Activated CD4-positive, alpha-beta T cell treated with anti-CD3 and anti-CD28 coated beads, Interleukin-2, Interleukin-6, amounts not matched to agents 100 ng/mL and 50 ng/mL, durations not matched to agents 16 hours and 8 hours (primary cell): ENCODE measurements at regions not wholly inside any gene's neighbourhood (a gene's known extent, or its start where the extent isn't known, plus 50 kb on each side); places are given as distances from the start of the nearest gene placed in this dataset.
A peak's percentile ranks its signal among the peaks of the same experiment; 100 is the strongest.

ENCODE experiments used
- DNase-seq: peaks from one replicate; pipeline ENCODE4 v3.0.0-alpha.2; 2020

DNA sequence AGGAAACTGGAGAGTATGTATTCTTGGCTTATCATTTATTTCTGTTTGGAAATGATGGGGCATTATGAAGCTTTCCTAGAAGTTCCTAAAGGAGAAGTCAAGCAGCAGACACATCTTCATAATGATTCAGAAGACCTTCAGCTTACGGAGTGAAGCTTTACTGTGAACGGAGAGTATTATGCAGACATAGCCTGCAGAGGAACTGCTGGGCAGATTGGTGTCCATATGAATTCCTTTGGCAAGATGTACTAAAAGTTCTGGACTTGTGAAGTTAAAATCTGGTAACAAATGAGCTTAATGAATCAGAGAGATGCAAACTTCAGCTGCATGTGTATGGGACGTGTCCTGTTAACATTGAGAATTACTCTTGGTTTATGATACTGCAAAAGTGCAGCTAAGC is 60.1 kb downstream of the NABP1 start:
- DNase-seq: no peak

GRCh38 chr2:191738667-191739066 is 60.7 kb downstream of the NABP1 start:
- no peak for DNase-seq

GRCh38 chr2:191739194-191739593 is 61.3 kb downstream of the NABP1 start:
- no peak for DNase-seq

DNA sequence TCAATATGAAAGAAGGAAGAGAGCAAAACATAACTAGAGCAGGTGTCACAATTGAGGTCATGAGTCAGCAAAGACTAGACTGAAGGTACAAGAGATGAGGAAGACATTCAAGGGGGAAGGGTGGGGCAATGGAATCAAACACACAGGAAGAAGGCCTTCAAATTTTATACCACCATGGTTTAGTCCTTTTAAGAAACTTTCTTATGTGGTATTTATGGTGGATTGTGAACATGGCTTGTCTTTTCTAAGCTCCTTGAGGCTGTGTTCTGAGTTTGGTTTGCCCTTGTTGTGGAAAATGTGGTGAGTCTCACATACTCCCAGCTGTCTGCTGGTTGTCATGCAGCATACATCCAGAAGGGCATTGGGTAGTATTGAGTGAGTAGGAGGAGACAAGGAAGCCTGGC is 62.1 kb downstream of the NABP1 start:
- peak; percentile 64 for DNase-seq

DNA sequence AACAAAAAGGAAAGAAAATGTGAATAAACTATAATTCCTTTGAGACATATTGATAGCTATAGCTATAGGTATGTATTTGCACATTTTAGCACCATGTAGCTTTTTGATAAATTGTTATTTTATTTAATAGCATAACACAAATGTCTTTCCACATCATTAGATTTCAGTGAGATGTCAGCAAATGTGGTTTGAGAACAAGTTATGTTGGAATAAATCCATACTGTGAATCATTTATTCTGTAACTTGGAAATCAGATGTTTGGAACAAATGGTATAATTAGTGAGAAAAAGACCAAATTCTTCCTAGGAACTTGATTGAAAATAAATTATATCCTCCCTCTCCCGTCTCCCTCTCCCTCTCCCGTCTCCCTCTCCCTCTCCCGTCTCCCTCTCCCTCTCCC is 62.8 kb downstream of the NABP1 start:
- DNase-seq: no peak

DNA sequence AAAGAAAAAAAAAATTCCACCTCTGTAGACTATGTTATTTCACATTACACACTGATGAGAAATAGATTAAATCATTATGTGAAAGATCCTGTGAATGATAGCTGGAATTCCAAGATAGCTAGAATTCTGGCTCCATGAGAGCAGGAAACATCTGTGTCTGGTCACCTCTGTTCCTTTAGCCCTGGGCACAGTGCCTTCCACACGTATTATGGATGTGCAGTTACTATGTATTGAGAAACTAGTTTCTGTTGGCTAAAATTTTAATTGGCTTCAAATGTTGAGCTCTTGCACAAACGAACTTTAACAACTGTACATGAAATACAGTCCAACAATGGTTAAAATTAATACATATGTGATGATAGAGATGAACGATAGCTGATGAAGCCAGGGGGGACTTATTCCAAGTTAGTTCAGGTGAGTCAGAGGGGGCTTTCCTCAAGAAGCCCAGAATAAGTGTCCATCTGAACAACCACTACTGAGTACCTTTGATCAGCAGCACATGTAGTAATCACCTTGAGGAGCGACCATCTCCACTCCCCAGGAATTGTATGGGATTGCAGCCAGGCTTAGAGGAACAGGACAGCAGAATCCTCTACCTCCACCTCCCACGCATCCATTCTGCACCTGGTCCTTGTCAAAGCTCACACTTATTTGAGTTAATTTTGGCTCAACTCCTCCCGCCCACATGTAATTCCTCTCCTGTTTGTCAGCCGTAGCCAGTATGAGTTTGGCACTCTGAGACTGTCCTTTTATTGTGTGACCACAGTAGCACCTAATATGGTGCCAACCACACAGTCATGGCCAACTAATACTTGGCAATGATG is 68.6 kb downstream of the NABP1 start:
- no peak for DNase-seq

DNA sequence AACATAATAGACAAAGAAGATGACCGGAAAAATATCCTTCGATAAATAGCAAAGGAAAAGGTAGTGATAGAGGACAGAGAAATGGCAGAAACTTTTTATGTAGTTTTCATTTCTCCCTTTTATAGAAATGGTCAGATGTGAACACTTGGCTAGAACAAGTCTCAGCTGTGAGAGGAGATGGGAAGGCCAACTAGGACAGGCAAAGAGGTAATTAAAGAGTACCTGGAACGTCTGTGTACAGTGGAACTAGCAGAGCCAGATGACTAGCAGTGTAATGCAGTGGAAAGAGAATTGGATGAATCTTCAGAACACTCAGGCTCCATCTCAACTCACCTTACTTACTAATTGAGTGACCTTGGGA is 69.2 kb downstream of the NABP1 start:
- DNase-seq: no peak

DNA sequence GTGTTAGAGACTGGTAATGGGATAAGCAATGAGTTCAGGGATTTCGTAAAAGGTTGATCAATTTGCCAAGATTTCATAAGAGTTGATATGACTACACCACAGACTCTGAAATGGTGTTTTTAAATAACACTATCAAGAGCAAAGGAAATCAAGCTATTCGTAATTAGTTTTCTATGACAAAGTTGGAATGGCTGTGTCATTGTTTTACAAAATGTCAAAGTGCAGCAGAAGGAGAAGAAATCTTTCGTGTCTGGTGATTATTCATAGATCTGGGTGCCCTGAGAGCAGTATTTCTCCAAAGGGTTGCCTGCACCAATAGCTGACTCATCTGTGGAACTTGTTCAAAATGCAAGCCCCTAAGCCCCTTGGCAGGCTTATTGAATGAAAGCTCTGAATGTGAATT is 70.1 kb downstream of the NABP1 start:
- peak; percentile 56 for DNase-seq

DNA sequence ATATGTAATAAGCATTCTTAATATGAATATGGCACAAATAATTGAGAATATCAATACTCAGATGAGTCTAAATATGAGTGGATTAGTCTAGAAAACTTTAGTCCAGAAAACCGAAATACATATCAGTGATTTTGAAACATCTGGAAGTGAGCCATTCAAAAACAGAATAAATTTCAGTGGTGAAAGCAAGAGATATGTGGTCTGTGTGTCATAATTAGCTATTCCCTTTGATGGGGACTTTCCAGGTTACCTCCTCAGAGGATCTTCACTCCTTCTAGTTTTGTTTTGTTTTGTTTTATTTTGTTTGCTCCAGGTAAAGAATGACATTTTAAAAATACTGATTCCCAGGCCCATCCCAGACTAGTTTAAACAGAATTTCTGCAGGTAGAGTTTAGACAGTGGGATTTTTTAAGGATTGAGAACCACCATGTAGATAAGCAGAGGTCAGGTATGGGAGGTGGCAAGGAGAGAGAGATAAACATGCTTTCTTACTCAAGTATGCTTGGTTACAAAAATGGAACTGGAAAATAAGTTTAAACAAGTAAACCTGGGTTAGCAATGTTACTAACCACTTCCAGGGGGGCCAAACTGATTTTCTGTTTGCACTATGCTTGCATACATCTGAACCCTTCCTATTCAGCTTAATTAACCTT is 70.7 kb downstream of the NABP1 start:
- DNase-seq: peak; percentile 51

DNA sequence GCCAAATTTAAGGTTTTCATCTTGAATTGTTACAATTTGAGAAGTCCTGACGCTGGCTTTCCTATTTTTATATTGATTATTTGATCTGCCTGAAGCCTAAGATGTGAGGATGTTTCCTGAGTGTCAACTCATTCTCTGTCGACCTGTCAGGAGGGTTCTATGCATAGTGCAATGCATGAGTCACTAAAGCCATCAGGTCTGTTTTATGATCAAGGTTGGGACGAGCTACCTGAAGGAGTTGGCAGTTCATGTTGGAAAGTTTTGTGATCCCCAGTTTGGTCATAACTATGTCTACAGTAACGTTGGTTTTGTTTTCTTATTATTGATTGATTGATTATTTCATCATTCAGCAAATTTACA is 71.2 kb downstream of the NABP1 start:
- DNase-seq: no peak

DNA sequence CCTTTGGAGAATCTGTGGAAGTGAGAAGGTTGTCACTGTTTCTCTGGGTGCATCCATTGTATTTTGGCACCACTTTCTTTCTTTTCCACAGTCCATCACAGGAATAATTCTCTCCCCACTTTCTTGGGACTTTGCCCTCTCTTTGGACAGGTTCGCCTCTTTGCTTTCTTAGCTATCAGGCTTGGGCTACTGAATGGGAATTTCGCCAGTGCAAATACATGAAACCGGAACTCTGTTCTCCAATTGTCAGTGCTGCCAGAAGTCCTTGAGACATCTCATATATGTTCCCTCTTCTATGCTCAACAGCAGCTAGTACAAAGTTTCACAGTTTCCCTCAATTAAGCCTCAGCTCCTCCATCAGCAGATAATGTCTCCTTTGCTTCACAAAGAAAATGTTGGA is 76.2 kb downstream of the NABP1 start:
- no peak for DNase-seq

- no peak for DNase-seq
Measured at GRCh38 chr2:191756761-191757160, 78.8 kb downstream of the NABP1 start.

GRCh38 chr2:191757208-191757607 is 79.3 kb downstream of the NABP1 start:
- DNase-seq: no peak

GRCh38 chr2:191758518-191759507 is 80.9 kb downstream of the NABP1 start:
- DNase-seq: peak; percentile 72

DNA sequence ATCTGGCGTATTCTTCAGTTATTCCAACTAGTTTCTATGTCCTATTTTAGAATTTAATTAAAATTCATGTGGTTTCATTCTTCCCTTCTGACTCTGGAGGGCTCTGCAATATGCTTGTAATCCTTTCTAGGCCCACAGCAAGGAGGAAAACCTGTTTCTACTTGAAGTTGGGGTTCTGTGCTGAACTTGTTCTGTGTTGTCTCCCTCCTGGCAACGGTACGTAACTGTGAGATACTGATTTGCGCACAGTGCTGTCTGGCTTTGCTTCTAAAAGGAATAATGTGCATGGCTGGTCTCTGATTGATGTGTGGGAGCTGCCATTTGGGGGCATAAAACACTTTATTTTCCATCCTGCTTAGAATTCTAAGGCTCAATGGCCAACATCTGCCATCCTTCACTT is 81.7 kb downstream of the NABP1 start:
- no peak for DNase-seq

GRCh38 chr2:191760655-191761262 is 82.8 kb downstream of the NABP1 start:
- DNase-seq: no peak

GRCh38 chr2:191773136-191773535 is 73.8 kb downstream of the CAVIN2 start:
- DNase-seq: no peak

DNA sequence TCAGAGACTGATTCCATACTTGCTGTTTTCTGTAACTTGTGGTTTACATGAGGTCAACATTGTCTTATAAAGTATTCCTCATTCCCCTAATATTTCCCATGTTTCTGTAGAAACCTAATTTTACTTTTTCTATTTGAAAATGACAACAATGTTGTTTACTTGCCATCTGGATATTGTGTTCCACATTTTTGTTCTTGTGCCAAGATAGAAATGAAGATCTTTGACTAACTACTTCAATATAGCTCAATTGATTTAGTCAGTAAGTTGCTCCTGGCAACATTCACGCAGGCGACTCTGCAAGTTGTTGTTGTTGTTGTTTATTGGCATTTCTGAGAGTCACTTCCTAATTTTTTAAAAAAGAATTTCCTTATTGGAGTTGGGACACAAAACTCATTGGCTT is 69.5 kb downstream of the CAVIN2 start:
- DNase-seq: no peak

- no peak for DNase-seq
Measured at GRCh38 chr2:191778041-191778440, 68.8 kb downstream of the CAVIN2 start.

- DNase-seq: no peak
Measured at GRCh38 chr2:191782351-191782750, 64.5 kb downstream of the CAVIN2 start.

DNA sequence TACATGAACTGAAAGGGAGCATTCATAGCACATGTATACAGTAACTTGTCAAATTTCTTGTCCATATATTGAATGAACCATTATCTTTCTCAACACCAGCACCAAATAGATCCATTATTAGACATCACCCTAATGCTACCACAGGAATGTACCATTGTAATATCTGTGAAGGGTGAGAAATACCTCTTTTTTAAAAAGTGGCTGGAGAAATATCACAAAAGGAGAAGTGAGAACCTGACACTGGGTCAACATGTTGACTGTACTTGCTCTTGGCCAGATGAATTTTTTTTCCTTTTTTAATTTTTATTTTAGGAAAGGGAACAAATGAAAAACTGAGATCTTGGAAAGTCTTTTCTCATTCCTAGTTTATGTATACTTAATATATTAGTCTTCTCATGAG is 63.5 kb downstream of the CAVIN2 start:
- DNase-seq: no peak
